Mucosa of descending colon (tissue), 3 donors: ENCODE measurements at regions not wholly inside any gene's neighbourhood (a gene's known extent, or its start where the extent isn't known, plus 50 kb on each side); places are given as distances from the start of the nearest gene placed in this dataset.

Experiments used
- ATAC-seq: fragments of 200-7000 bp; cut with Tn5 transposase; one replicate; pipeline ENCODE4 v1.9.1; 2020; ENCODE audit warnings: mild to moderate bottlenecking, moderate library complexity
- DNase-seq, 3 donors: peaks; one replicate each; pipeline ENCODE4 v3.0.0-alpha.2; 2020
- H3K36me3 ChIP-seq: fragments of 200-600 bp; one replicate; pipeline ENCODE4 v1.8.0; 2021; ENCODE audit warnings: low read depth, mild to moderate bottlenecking
- H3K4me1 ChIP-seq: fragments of 200-600 bp; one replicate; pipeline ENCODE4 v1.8.0; 2021; ENCODE audit warnings: low read depth, mild to moderate bottlenecking
- H3K4me3 ChIP-seq: fragments of 200-600 bp; one replicate; pipeline ENCODE4 v1.8.0; 2021; ENCODE audit warnings: mild to moderate bottlenecking
- H3K9me3 ChIP-seq: fragments of 200-600 bp; one replicate; pipeline ENCODE4 v1.8.0; 2021; ENCODE audit warnings: mild to moderate bottlenecking
- intact Hi-C, 2 donors: fragments of 100-400 bp; cut with DNase I in 1 of 2; cut with micrococcal nuclease in 1 of 2; formaldehyde crosslinking; loops; one replicate each; pipeline versions ENCODE4 v1.11.0 to v1.11.1; 2022; cut with DNase I, micrococcal nuclease
- TF ChIP-seq, protein P1 (sequence below): fragments of 200-600 bp; IDR thresholded peaks from one replicate; pipeline ENCODE4 v1.8.0; 2022; ENCODE audit warnings: antibody characterized with exemption, mild to moderate bottlenecking
- donor health status: DM: no; HTN: no; CAD: no; lungs with moderate emphysema.
- donor health status: DM: no; HTN: no; CAD: no.
- donor health status: DM: no; HTN: yes; CAD: no.

DNA sequence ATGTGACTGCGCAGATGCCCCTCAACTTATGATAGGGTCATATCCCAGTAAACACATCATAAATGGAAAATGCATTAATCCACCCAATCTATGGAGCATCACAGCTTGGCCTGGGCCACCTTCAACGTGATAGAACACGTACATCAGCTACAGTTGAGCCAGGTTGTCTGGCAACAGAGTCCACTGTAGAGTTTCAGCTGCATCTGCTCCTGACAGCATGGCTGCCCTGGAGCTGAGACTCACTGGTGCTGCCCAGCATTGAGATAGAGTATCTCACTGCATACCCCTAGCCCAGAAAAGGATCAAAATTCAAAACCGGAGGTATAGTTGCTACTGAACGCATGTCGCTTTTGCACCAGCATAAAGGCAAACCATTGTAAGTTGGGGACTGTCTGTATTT is 437.7 kb upstream of the MKI67 start:
- Histone ChIP-seq H3K4me1 (no peaks in the 10 kb centered on the region), H3K4me3 (no peak overlapping the region), H3K36me3 (no peaks in the 10 kb centered on the region), H3K9me3 (no peaks in the 10 kb centered on the region)
- TF ChIP-seq, protein P1, sequence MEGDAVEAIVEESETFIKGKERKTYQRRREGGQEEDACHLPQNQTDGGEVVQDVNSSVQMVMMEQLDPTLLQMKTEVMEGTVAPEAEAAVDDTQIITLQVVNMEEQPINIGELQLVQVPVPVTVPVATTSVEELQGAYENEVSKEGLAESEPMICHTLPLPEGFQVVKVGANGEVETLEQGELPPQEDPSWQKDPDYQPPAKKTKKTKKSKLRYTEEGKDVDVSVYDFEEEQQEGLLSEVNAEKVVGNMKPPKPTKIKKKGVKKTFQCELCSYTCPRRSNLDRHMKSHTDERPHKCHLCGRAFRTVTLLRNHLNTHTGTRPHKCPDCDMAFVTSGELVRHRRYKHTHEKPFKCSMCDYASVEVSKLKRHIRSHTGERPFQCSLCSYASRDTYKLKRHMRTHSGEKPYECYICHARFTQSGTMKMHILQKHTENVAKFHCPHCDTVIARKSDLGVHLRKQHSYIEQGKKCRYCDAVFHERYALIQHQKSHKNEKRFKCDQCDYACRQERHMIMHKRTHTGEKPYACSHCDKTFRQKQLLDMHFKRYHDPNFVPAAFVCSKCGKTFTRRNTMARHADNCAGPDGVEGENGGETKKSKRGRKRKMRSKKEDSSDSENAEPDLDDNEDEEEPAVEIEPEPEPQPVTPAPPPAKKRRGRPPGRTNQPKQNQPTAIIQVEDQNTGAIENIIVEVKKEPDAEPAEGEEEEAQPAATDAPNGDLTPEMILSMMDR, result no peak
- intact Hi-C loops, result no loop called here
- no peak for ATAC-seq
- no peak for DNase-seq

DNA sequence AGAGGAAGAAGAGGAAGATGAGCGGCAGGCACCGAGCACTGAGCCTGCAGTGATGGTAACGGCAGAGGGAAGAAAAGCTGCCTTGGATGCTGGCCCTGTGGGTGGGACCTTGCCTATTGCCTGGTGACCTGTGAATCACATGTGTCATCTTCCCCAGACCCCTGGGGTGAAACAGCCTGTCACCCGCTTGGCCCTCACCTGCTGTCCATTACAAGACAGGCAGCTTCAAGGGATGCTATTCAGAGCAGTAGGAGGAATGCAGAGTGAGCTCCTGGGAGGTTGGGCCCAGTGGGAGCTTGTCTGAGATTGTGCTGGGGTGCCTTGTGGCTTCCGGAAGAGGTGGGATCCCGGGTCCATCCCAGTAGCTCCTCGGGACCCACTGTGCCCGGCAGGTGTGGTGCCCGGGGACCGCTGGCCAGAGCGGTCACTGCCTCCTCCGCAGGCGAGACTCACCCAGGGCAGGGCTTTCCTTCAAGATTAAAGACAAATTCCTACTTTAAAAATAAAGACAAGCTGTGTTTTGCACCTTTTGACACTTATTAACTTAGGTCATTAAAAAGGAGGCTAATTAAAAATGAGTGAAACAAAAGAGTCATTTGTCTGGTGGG is 440.2 kb upstream of the MKI67 start:
- ATAC-seq (no peak), DNase-seq (no peak)
- H3K4me1 ChIP-seq, result no peaks in the 10 kb centered on the region
- no peaks in the 10 kb centered on the region for H3K9me3 ChIP-seq
- no peaks in the 10 kb centered on the region for H3K36me3 ChIP-seq
- intact Hi-C loops, result no loop called here
- no peak overlapping the region for H3K4me3 ChIP-seq
- TF ChIP-seq, protein P1, result no peak

DNA sequence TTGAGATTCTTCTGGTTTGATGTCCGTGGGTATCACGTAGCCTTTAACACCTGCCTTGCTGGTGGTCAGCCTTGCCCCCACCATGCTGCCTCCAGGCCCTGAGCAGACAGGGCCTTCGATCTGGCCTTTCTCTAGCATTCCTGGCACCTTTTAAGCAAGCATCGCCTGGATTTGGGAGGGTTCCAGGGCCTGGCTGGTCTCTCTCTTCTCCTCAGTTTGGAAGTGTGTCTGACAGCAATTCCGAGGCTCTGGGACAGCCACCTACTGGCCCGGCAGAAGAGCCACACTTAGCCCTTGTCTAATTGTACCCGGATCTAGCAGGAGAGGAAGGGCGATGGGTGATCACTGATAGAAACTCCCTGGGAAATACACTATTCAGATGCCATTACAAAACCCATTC is 441.3 kb upstream of the MKI67 start:
- no peak for ATAC-seq
- Histone ChIP-seq H3K4me3 (no peak overlapping the region), H3K36me3 (no peaks in the 10 kb centered on the region), H3K4me1 (no peaks in the 10 kb centered on the region), H3K9me3 (no peaks in the 10 kb centered on the region)
- no peak for DNase-seq
- TF ChIP-seq, protein P1, result no peak
- intact Hi-C loops, result no loop called here

DNA sequence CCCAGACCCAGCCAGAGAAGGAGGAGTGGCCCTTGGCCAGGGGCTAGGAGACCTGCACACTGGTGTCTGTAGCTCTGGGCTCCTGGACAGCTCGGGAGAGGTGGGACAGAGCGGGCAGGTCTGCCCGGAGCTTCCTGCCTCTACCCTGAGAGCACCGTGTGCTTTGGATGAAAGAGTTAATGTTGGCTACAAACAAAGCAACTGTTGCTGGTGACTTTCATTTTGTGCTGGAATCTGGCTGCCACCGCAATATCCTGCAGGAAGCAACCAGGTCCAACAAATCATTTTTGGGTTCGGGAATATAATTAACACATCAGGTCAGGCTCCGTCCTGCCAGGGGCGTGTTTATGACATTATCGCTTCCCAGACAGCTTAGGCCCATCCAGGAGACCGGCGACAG is 441.8 kb upstream of the MKI67 start:
- intact Hi-C loops, result no loop called here
- H3K9me3 ChIP-seq, result no peaks in the 10 kb centered on the region
- TF ChIP-seq, protein P1, result no peak
- DNase-seq, result no peak
- H3K4me1 ChIP-seq, result no peaks in the 10 kb centered on the region
- no peak overlapping the region for H3K4me3 ChIP-seq
- no peaks in the 10 kb centered on the region for H3K36me3 ChIP-seq
- no peak for ATAC-seq

DNA sequence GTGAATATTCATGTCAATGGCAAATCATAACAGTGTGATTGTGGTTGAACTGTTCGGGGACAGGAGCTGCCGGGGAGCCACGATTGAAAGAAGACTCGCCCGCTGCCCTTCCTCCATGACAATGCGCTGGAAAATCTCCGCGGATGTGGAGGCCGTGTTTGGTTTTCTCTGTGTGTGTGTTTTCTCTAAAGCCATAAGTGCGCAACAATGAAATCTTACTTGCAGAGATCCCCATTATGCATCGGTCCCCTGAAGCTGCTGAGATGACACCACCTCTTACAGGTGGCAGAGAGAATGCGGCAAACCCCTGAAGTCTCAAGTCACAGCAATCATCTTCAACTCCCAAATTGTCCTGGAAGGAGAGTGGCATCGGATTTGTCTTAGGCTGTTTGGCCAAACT is 442.3 kb upstream of the MKI67 start:
- Histone ChIP-seq H3K9me3 (no peaks in the 10 kb centered on the region), H3K36me3 (no peaks in the 10 kb centered on the region), H3K4me3 (no peak overlapping the region), H3K4me1 (no peaks in the 10 kb centered on the region)
- intact Hi-C loops, result no loop called here
- DNase-seq, result no peak
- TF ChIP-seq, protein P1, result no peak
- ATAC-seq, result no peak
